ENCODE measurements at regions not wholly inside any gene's neighbourhood (a gene's known extent, or its start where the extent isn't known, plus 50 kb on each side); places are given as distances from the start of the nearest gene placed in this dataset.

- Histone ChIP-seq H3K27ac (ENCODE audit: low read depth in 1 of 2, low read length in 2 of 2) (no peak overlapping the region), H3K27me3 (ENCODE audit: control insufficient read depth in 1 of 2, insufficient read depth in 2 of 2, low read length in 2 of 2) (no peaks in the 10 kb centered on the region), H3K9me3 (ENCODE audit: control insufficient read depth in 1 of 2, insufficient read depth in 1 of 2, low read length in 2 of 2) (no peaks in the 10 kb centered on the region), H3K36me3 (ENCODE audit: insufficient read depth, low read length) (no peaks in the 10 kb centered on the region), H3K4me3 (ENCODE audit: low read length) (no peak overlapping the region), H3K4me1 (ENCODE audit: insufficient read depth, low read length) (no peaks in the 10 kb centered on the region)
- intact Hi-C loops (cut with DNase I, micrococcal nuclease), result no loop called here
- TF ChIP-seq CTCF (IDR thresholded peaks at IDR 0.05), result no peak
- no peak overlapping the region for H3K27ac Mint-ChIP-seq
- no peaks in the 10 kb centered on the region for H3K36me3 Mint-ChIP-seq (ENCODE audit: low read depth)
- H3K4me3 Mint-ChIP-seq, result no peak overlapping the region
- ChIA-PET CTCF (no interaction called here), POLR2A (no interaction called here)
- no peaks in the 10 kb centered on the region for H3K4me1 Mint-ChIP-seq (ENCODE audit: low read depth)
- DNase-seq (no peak), ATAC-seq (ENCODE audit: poor library complexity) (no peak)
- no peaks in the 10 kb centered on the region for H3K9me3 Mint-ChIP-seq
- no peaks in the 10 kb centered on the region for H3K27me3 Mint-ChIP-seq
These were observed 82.8 kb upstream of the TRIM24 start for GRCh38 chr7:138377306-138377705.

- Histone ChIP-seq H3K9me3 (ENCODE audit: control insufficient read depth in 1 of 2, insufficient read depth in 1 of 2, low read length in 2 of 2) (no peaks in the 10 kb centered on the region), H3K27me3 (ENCODE audit: control insufficient read depth in 1 of 2, insufficient read depth in 2 of 2, low read length in 2 of 2) (peaks cover 0 to 3% of the 10 kb centered on the region in 2 experiments), H3K27ac (ENCODE audit: low read depth in 1 of 2, low read length in 2 of 2) (no peak overlapping the region), H3K4me1 (ENCODE audit: insufficient read depth, low read length) (no peaks in the 10 kb centered on the region), H3K36me3 (ENCODE audit: insufficient read depth, low read length) (no peaks in the 10 kb centered on the region), H3K4me3 (ENCODE audit: low read length) (no peak overlapping the region)
- H3K4me1 Mint-ChIP-seq (ENCODE audit: low read depth), result no peaks in the 10 kb centered on the region
- no peaks in the 10 kb centered on the region for H3K27me3 Mint-ChIP-seq
- no peak for TF ChIP-seq CTCF (IDR thresholded peaks at IDR 0.05)
- ATAC-seq (ENCODE audit: poor library complexity), result no peak
- intact Hi-C loops (cut with DNase I, micrococcal nuclease), result no loop called here
- no peak overlapping the region for H3K4me3 Mint-ChIP-seq
- H3K36me3 Mint-ChIP-seq (ENCODE audit: low read depth), result no peaks in the 10 kb centered on the region
- ChIA-PET CTCF (no interaction called here), POLR2A (no interaction called here)
- no peaks in the 10 kb centered on the region for H3K9me3 Mint-ChIP-seq
- DNase-seq, result no peak
- no peak overlapping the region for H3K27ac Mint-ChIP-seq
These were observed 81.1 kb upstream of the TRIM24 start for GRCh38 chr7:138378741-138379559.

GRCh38 chr7:138382862-138383565, 77.0 kb upstream of the TRIM24 start:
- Histone ChIP-seq H3K27me3 (ENCODE audit: control insufficient read depth in 1 of 2, insufficient read depth in 2 of 2, low read length in 2 of 2) (peaks cover 0 to 3% of the 10 kb centered on the region in 2 experiments), H3K4me3 (ENCODE audit: low read length) (no peak overlapping the region), H3K36me3 (ENCODE audit: insufficient read depth, low read length) (no peaks in the 10 kb centered on the region), H3K27ac (ENCODE audit: low read depth in 1 of 2, low read length in 2 of 2) (no peak overlapping the region), H3K4me1 (ENCODE audit: insufficient read depth, low read length) (no peaks in the 10 kb centered on the region), H3K9me3 (ENCODE audit: control insufficient read depth in 1 of 2, insufficient read depth in 1 of 2, low read length in 2 of 2) (no peaks in the 10 kb centered on the region)
- H3K4me1 Mint-ChIP-seq (ENCODE audit: low read depth), result no peaks in the 10 kb centered on the region
- no peak overlapping the region for H3K4me3 Mint-ChIP-seq
- no peak for TF ChIP-seq CTCF (IDR thresholded peaks at IDR 0.05)
- intact Hi-C loops (cut with DNase I, micrococcal nuclease), result no loop called here
- ATAC-seq (ENCODE audit: poor library complexity) (no peak), DNase-seq (no peak)
- no peaks in the 10 kb centered on the region for H3K9me3 Mint-ChIP-seq
- POLR2A ChIA-PET, result interaction anchor here (0.6 kb wide), 1 partner anchor 639 kb away, joined by 4 read pairs; no protein-coding TSS in a partner anchor
- no peak overlapping the region for H3K27ac Mint-ChIP-seq
- no peaks in the 10 kb centered on the region for H3K36me3 Mint-ChIP-seq (ENCODE audit: low read depth)
- H3K27me3 Mint-ChIP-seq, result no peaks in the 10 kb centered on the region
- CTCF ChIA-PET, result interaction anchor here (0.7 kb wide), 1 partner anchor 1185 kb away, joined by 4 read pairs; no protein-coding TSS in a partner anchor

Data from CD4-positive, alpha-beta T cell (primary cell).